DOHH2 (cell line): ENCODE measurements at regions not wholly inside any gene's neighbourhood (a gene's known extent, or its start where the extent isn't known, plus 50 kb on each side); places are given as distances from the start of the nearest gene placed in this dataset.
"Not testable (repeated sequence)": the region's sequence is repeated elsewhere in the genome, so short reads cannot be mapped to it uniquely, and the experiment has no call there.

Experiments used
- H3F3A ChIP-seq: fragments of 200-600 bp; sonication (generic), shearing (Covaris generic); 2 replicates; pipeline ENCODE4 v1.6.0; 2016; ENCODE audit warnings: antibody characterized with exemption, mild to moderate bottlenecking; ENCODE audit not compliant: control insufficient read depth, insufficient read depth
- H3K27ac ChIP-seq: fragments of 200-600 bp; sonication (generic); 2 replicates; pipeline ENCODE4 v1.5.1; 2014; ENCODE audit warnings: low read depth, mild to moderate bottlenecking, low read length, moderate library complexity
- H3K27me3 ChIP-seq: fragments of 200-600 bp; sonication (generic); 2 replicates; pipeline ENCODE4 v1.6.1; 2014; ENCODE audit warnings: mild to moderate bottlenecking, low read length, mixed read lengths; ENCODE audit not compliant: control insufficient read depth
- H3K36me3 ChIP-seq: fragments of 200-600 bp; sonication (generic); 2 replicates; pipeline ENCODE4 v1.6.1; 2014; ENCODE audit warnings: mild to moderate bottlenecking, low read length, moderate library complexity, mixed read lengths; ENCODE audit not compliant: control insufficient read depth
- H3K4me1 ChIP-seq: fragments of 200-600 bp; sonication (generic); 2 replicates; pipeline ENCODE4 v1.6.1; 2014; ENCODE audit warnings: mild to moderate bottlenecking, low read length, mixed read lengths; ENCODE audit not compliant: control insufficient read depth
- H3K4me2 ChIP-seq: fragments of 200-600 bp; sonication (generic); 2 replicates; pipeline ENCODE4 v1.6.0; 2014; ENCODE audit warnings: mild to moderate bottlenecking, low read length, moderate library complexity
- H3K4me3 ChIP-seq: fragments of 200-600 bp; sonication (generic); 2 replicates; pipeline ENCODE4 v1.5.1; 2014; ENCODE audit warnings: mild to moderate bottlenecking, low read length, mixed read lengths
- H3K79me2 ChIP-seq: fragments of 200-600 bp; sonication (generic); 2 replicates; pipeline ENCODE4 v1.6.1; 2014; ENCODE audit warnings: mild to moderate bottlenecking, low read length, mixed read lengths; ENCODE audit not compliant: control insufficient read depth
- H3K9me2 ChIP-seq: fragments of 200-600 bp; sonication (generic); replicated peaks from 2 replicates; pipeline ENCODE4 v1.6.1; 2014; ENCODE audit warnings: mild to moderate bottlenecking, low read length, mixed read lengths; ENCODE audit not compliant: control insufficient read depth
- H3K9me3 ChIP-seq: fragments of 200-600 bp; sonication (generic); 2 replicates; pipeline ENCODE4 v1.6.1; 2014; ENCODE audit warnings: antibody characterized with exemption, low read length, mixed read lengths; ENCODE audit not compliant: control insufficient read depth, insufficient read depth
- H4K20me1 ChIP-seq: fragments of 200-600 bp; sonication (generic); 2 replicates; pipeline ENCODE4 v1.6.0; 2014; ENCODE audit warnings: low read depth, mild to moderate bottlenecking, antibody characterized with exemption, low read length, moderate library complexity; ENCODE audit not compliant: control insufficient read depth, insufficient read depth
- EZH2phosphoT487 ChIP-seq: fragments of 200-600 bp; sonication (generic); IDR thresholded peaks from 2 replicates; pipeline ENCODE4 v1.6.1; 2017; ENCODE audit warnings: borderline replicate concordance, mild to moderate bottlenecking, antibody characterized with exemption, low read length, moderate library complexity, mixed read lengths
- TF ChIP-seq, protein P1 (sequence below): fragments of 200-600 bp; sonication (generic); IDR thresholded peaks from one replicate; pipeline ENCODE4 v1.5.1; 2014; ENCODE audit warnings: antibody characterized with exemption, mild to moderate bottlenecking, low read depth, low read length; ENCODE audit not compliant: poor library complexity, severe bottlenecking

DNA sequence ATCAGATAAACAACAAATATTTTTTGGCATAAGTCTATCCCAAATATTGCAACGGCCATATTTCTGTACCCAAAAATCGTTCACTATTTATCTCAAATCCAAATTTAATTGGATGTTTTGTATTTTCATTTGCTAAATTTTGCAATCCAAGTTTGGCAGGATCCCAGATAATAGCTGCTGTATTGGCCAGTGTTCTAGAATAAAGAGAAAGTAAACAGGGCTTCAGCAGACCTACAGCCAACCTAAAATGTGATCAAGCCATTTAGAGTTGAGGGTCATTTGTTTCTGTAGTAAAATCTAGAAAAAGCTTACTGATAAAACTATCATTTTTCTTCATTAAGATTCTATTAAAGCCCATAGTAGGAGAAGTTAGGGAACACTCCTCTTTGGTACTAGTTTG is 506.6 kb upstream of the PTBP2 start:
- Histone ChIP-seq H3K79me2 (no peaks in the 10 kb centered on the region), H3K36me3 (no peaks in the 10 kb centered on the region), H3K4me3 (no peak overlapping the region), H3K9me3 (no peaks in the 10 kb centered on the region), H3K4me2 (no peak overlapping the region), H3K27me3 (no peaks in the 10 kb centered on the region), H3F3A (no peaks in the 10 kb centered on the region), H3K4me1 (no peaks in the 10 kb centered on the region), H4K20me1 (no peaks in the 10 kb centered on the region), H3K9me2 (no peaks in the 10 kb centered on the region), H3K27ac (no peak overlapping the region)
- TF ChIP-seq, protein P1, sequence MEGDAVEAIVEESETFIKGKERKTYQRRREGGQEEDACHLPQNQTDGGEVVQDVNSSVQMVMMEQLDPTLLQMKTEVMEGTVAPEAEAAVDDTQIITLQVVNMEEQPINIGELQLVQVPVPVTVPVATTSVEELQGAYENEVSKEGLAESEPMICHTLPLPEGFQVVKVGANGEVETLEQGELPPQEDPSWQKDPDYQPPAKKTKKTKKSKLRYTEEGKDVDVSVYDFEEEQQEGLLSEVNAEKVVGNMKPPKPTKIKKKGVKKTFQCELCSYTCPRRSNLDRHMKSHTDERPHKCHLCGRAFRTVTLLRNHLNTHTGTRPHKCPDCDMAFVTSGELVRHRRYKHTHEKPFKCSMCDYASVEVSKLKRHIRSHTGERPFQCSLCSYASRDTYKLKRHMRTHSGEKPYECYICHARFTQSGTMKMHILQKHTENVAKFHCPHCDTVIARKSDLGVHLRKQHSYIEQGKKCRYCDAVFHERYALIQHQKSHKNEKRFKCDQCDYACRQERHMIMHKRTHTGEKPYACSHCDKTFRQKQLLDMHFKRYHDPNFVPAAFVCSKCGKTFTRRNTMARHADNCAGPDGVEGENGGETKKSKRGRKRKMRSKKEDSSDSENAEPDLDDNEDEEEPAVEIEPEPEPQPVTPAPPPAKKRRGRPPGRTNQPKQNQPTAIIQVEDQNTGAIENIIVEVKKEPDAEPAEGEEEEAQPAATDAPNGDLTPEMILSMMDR = no peak
- TF ChIP-seq EZH2phosphoT487 = no peak

DNA sequence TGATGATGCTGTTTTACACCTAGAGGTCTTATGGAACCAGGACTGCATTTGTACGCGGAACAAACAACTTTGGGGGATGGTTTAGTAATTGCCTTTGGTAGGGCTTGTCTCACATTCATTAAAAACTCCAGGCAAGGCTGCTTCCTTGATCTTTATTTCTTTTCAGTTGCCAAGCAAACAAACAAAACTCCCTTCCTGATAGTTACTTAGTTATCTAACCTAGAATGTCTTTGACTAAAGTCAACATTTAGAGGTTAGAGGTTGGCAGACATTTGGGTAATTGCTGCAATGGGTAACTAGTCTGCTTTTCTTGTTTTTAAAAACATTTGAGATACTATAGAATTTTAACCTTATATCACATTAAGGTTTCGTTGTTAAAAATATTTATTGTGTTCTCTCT is 500.9 kb upstream of the PTBP2 start:
- Histone ChIP-seq H3K9me2 (no peaks in the 10 kb centered on the region), H3K4me1 (no peaks in the 10 kb centered on the region), H3K4me3 (no peak overlapping the region), H3K27ac (no peak overlapping the region), H3K27me3 (no peaks in the 10 kb centered on the region), H3K36me3 (no peaks in the 10 kb centered on the region), H3K79me2 (no peaks in the 10 kb centered on the region), H4K20me1 (no peaks in the 10 kb centered on the region), H3F3A (no peaks in the 10 kb centered on the region), H3K4me2 (no peak overlapping the region), H3K9me3 (no peaks in the 10 kb centered on the region)
- TF ChIP-seq, protein P1 = no peak
- no peak for TF ChIP-seq EZH2phosphoT487

DNA sequence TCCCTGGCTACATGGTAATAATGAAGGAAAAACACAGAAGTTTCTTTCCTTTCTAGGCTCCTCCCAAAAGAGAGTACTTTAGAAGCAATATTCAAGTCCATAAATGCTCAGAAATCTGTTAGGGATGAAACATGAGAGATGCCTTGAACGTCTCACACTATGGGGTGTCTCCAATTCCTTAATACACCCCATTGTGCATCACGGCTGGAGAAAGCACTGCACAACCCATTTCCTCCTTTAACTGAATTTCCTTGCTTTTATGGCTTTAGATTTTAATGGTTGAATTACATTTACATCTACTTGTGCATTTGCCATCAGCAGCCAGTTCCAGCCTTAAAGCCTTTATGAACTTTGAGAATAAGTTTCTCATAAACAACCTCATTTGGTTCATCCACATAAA is 498.9 kb upstream of the PTBP2 start:
- Histone ChIP-seq H3K27me3 (no peaks in the 10 kb centered on the region), H3K27ac (no peak overlapping the region), H3F3A (no peaks in the 10 kb centered on the region), H3K36me3 (no peaks in the 10 kb centered on the region), H3K4me2 (no peak overlapping the region), H3K9me2 (no peaks in the 10 kb centered on the region), H4K20me1 (no peaks in the 10 kb centered on the region), H3K4me1 (no peaks in the 10 kb centered on the region), H3K4me3 (no peak overlapping the region), H3K79me2 (no peaks in the 10 kb centered on the region), H3K9me3 (no peaks in the 10 kb centered on the region)
- TF ChIP-seq, protein P1 = no peak
- no peak for TF ChIP-seq EZH2phosphoT487

DNA sequence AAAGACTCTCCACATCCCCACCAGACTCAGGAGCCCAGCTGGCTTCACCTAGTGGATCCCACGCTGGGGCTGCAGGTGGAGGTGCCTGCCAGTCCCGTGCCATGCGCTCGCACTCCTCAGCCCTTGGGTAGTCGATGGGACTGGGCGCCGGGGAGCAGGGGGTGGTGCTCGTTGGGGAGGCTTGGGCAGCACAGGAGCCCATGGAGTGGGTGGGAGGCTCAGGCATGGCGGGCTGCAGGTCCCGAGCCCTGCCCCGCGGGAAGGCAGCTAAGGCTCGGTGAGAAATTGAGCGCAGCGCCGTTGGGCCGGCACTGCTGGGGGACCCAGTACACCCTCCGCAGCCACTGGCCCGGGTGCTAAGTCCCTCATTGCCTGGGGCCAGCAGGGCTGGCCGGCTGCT is 497.4 kb upstream of the PTBP2 start:
- H3K9me2 ChIP-seq, H3K27ac ChIP-seq, H3F3A ChIP-seq, H4K20me1 ChIP-seq, H3K27me3 ChIP-seq, H3K4me1 ChIP-seq, H3K4me2 ChIP-seq, H3K4me3 ChIP-seq, H3K9me3 ChIP-seq, H3K36me3 ChIP-seq, H3K79me2 ChIP-seq: not testable (repeated sequence)
